ENCODE measurements at regions not wholly inside any gene's neighbourhood (a gene's known extent, or its start where the extent isn't known, plus 50 kb on each side); places are given as distances from the start of the nearest gene placed in this dataset.

DNA sequence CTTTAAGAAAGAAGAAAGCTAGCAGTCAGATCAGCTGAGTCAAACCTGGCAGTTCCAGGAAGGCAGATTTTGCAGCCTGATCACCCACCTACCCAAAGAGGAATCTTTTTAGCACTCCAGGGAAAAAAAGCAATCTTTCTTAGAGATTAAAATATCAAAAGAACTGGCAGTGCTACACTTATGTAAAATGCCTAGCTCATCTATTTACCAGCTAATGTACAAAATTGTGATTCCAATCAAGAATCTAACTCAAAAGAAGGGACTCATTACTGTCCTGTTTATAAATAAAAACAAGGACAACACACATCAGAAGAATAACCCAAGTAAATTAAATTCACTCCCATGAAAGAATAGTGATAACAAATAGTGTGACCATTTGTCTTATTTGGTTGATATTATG, 222.4 kb upstream of the ERCC4 start:
- no peaks in the 10 kb centered on the region for H3K36me3 ChIP-seq (ENCODE audit: control insufficient read depth in 2 of 2, insufficient read depth in 1 of 2, low read length in 2 of 2)
- ChIA-PET CTCF (interaction anchor here (0.6 kb wide), 1 partner anchor 58 kb away, joined by 5 read pairs; no protein-coding TSS in a partner anchor), POLR2A (interaction anchor here (0.7 kb wide), 1 partner anchor 61 kb away, joined by 3 read pairs; no protein-coding TSS in a partner anchor)
- H3K4me3 ChIP-seq (ENCODE audit: low read depth, low read length) = no peak overlapping the region
- no peaks in the 10 kb centered on the region for H3K4me1 ChIP-seq (ENCODE audit: control insufficient read depth, insufficient read depth, low read length)
- no peaks in the 10 kb centered on the region for H3K9me3 ChIP-seq (ENCODE audit: control insufficient read depth, insufficient read depth, low read depth, low read length)
- H3K27ac ChIP-seq (ENCODE audit: extremely low read depth, low read depth, low read length) = no peak overlapping the region
- TF ChIP-seq ZNF664 (tag by site-specific recombination; IDR thresholded peaks at IDR 0.05) (no peak), REPIN1 (tag by site-specific recombination; IDR thresholded peaks at IDR 0.05; ENCODE audit: low read depth) (no peak), ZNF404 (tag by site-specific recombination; IDR thresholded peaks at IDR 0.05) (no peak), HOXC10 (CRISPR knock-in tag; IDR thresholded peaks at IDR 0.05) (no peak), ZNF223 (tag by site-specific recombination; IDR thresholded peaks at IDR 0.05) (no peak), ZNF23 (tag by site-specific recombination; IDR thresholded peaks at IDR 0.05; ENCODE audit: borderline replicate concordance) (no peak), ZBTB21 (tag by site-specific recombination; IDR thresholded peaks at IDR 0.05) (no peak), ZSCAN18 (tag by site-specific recombination; IDR thresholded peaks at IDR 0.05) (no peak), ZNF555 (tag by site-specific recombination; conservative IDR thresholded peaks at IDR 0.05) (no peak), PATZ1 (tag by site-specific recombination; IDR thresholded peaks at IDR 0.05) (no peak), ZBTB1 (tag by site-specific recombination; IDR thresholded peaks at IDR 0.05) (no peak), TSHZ1 (tag by site-specific recombination; IDR thresholded peaks at IDR 0.05; ENCODE audit: borderline replicate concordance) (no peak), ZNF274 (IDR thresholded peaks at IDR 0.05; ENCODE audit: low read length) (no peak), ZNF274 (tag by site-specific recombination; IDR thresholded peaks at IDR 0.05; ENCODE audit: borderline replicate concordance) (no peak), ZNF133 (tag by site-specific recombination; IDR thresholded peaks at IDR 0.05) (no peak), PRDM6 (tag by site-specific recombination; IDR thresholded peaks at IDR 0.05) (no peak)

DNA sequence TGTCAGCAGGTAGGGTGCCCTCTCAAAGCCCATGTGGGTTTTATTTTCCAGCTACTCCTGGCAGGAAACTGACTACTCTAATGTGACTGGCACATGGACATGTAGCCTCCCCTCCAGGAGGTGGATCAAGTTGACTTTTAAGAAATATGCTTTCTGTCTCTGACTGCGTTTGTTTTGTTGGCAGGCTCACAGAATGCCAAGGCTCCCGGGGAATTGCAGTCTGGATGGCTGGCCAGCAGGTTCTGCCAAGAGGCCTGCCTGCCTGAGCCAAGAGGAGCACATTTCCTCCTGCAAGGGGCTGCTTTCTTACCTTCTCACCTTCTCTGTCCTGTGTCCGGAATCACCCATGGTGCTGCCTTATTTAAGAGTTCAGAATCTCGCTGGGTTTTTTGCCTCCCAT, 217.3 kb upstream of the ERCC4 start:
- H3K4me3 ChIP-seq (ENCODE audit: low read depth, low read length) = no peak overlapping the region
- CTCF ChIA-PET = no interaction called here
- no peaks in the 10 kb centered on the region for H3K4me1 ChIP-seq (ENCODE audit: control insufficient read depth, insufficient read depth, low read length)
- POLR2A ChIA-PET = no interaction called here
- H3K9me3 ChIP-seq (ENCODE audit: control insufficient read depth, insufficient read depth, low read depth, low read length) = no peaks in the 10 kb centered on the region
- H3K27ac ChIP-seq (ENCODE audit: extremely low read depth, low read depth, low read length) = no peak overlapping the region
- H3K36me3 ChIP-seq (ENCODE audit: control insufficient read depth in 2 of 2, insufficient read depth in 1 of 2, low read length in 2 of 2) = no peaks in the 10 kb centered on the region
- no peak for TF ChIP-seq WT1 (tag by site-specific recombination; IDR thresholded peaks at IDR 0.05)
- TF ChIP-seq ZNF624 (tag by site-specific recombination; IDR thresholded peaks at IDR 0.05) = no peak
- TF ChIP-seq ZNF645 (tag by site-specific recombination; IDR thresholded peaks at IDR 0.05) = no peak
- no peak for TF ChIP-seq IKZF3 (tag by site-specific recombination; IDR thresholded peaks at IDR 0.05)
- no peak for TF ChIP-seq ZNF302 (tag by site-specific recombination; IDR thresholded peaks at IDR 0.05; ENCODE audit: low read depth)
- no peak for TF ChIP-seq ZNF114 (tag by site-specific recombination; IDR thresholded peaks at IDR 0.05)
- no peak for TF ChIP-seq ZNF555 (tag by site-specific recombination; conservative IDR thresholded peaks at IDR 0.05)
- TF ChIP-seq, protein P1, sequence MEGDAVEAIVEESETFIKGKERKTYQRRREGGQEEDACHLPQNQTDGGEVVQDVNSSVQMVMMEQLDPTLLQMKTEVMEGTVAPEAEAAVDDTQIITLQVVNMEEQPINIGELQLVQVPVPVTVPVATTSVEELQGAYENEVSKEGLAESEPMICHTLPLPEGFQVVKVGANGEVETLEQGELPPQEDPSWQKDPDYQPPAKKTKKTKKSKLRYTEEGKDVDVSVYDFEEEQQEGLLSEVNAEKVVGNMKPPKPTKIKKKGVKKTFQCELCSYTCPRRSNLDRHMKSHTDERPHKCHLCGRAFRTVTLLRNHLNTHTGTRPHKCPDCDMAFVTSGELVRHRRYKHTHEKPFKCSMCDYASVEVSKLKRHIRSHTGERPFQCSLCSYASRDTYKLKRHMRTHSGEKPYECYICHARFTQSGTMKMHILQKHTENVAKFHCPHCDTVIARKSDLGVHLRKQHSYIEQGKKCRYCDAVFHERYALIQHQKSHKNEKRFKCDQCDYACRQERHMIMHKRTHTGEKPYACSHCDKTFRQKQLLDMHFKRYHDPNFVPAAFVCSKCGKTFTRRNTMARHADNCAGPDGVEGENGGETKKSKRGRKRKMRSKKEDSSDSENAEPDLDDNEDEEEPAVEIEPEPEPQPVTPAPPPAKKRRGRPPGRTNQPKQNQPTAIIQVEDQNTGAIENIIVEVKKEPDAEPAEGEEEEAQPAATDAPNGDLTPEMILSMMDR (tag by site-specific recombination; IDR thresholded peaks at IDR 0.05) = no peak
- TF ChIP-seq ZNF660 (tag by site-specific recombination; IDR thresholded peaks at IDR 0.05) = no peak
- TF ChIP-seq MYNN (tag by site-specific recombination; IDR thresholded peaks at IDR 0.05; ENCODE audit: borderline replicate concordance) = no peak
